K562 (cell line): ENCODE measurements at regions not wholly inside any gene's neighbourhood (a gene's known extent, or its start where the extent isn't known, plus 50 kb on each side); places are given as distances from the start of the nearest gene placed in this dataset.

Source experiments
- ATAC-seq: fragments of 200-7000 bp; cut with Tn5 transposase; 3 replicates; pipeline ENCODE4 v1.9.1; 2020; ENCODE audit warnings: moderate library complexity
- BruUV-seq: library from RNA; stranded (reverse); fragments of 400-500 nt; replicated peaks from 2 replicates; lab custom pipeline; 2021; lab: Mats Ljungman, UMichigan
- CTCF ChIA-PET: fragments of 300-600 bp; formaldehyde crosslinking; extraction: SDS; loops from one replicate; lab custom pipeline; 2021; ENCODE audit warnings: low intra/inter-chr PET ratio; lab: Yijun Ruan, JAX
- POLR2A ChIA-PET: fragments of 300-600, 350-650 bp; sonication (Branson Sonifier 250); formaldehyde crosslinking; extraction: SDS; loops from one replicate; lab custom pipeline; 2021; ENCODE audit warnings: antibody characterized with exemption, inconsistent platforms; lab: Yijun Ruan, JAX
- DNase-seq, 4 experiments: peaks; one replicate each; pipeline versions ENCODE4 v3.0.0 to v3.0.0-alpha.2; 2011 to 2018; ENCODE audit warnings: low spot score in 3 of 4, mixed read lengths in 3 of 4; ENCODE audit errors: extremely low read depth in 1 of 4
- FAIRE-seq: peaks from 2 replicates; lab custom pipeline; 2011; peaks lifted over from hg19 to GRCh38; lab: Jason Lieb, UNC
- H2AFZ ChIP-seq: 2 replicates; pipeline ENCODE4 v1.6.0; 2011; ENCODE audit warnings: low read depth, low read length, control low read depth, inconsistent platforms
- H3K27ac ChIP-seq: fragments of 200-600 bp; 3 replicates; pipeline ENCODE4 v1.8.0; 2011; ENCODE audit warnings: low read depth, mild to moderate bottlenecking, control low read depth, inconsistent platforms, low read length, moderate library complexity, mixed read lengths; ENCODE audit errors: extremely low read depth
- H3K27me3 ChIP-seq, 2 experiments: fragments of 300-600 bp in 1 of 2; 2 replicates in 1 of 2; 3 replicates in 1 of 2; pipeline versions ENCODE4 v1.6.0 to v1.8.0; 2011; ENCODE audit warnings: inconsistent platforms in 2 of 2, low read length in 2 of 2, mild to moderate bottlenecking in 1 of 2, mixed read lengths in 1 of 2, moderate library complexity in 1 of 2; ENCODE audit not compliant: control insufficient read depth in 2 of 2, insufficient read depth in 2 of 2
- H3K36me3 ChIP-seq: fragments of 300-600 bp; 3 replicates; pipeline ENCODE4 v1.8.0; 2011; ENCODE audit warnings: mild to moderate bottlenecking, low read length, inconsistent platforms; ENCODE audit not compliant: control insufficient read depth, insufficient read depth
- H3K4me1 ChIP-seq, 2 experiments: fragments of 200-600 bp in 1 of 2; replicated peaks in 1 of 2; 2 replicates in 1 of 2; 3 replicates in 1 of 2; pipeline versions ENCODE4 v1.5.1 to v1.8.0; 2011; ENCODE audit warnings: inconsistent platforms in 2 of 2, low read length in 2 of 2, mild to moderate bottlenecking in 1 of 2, mixed read lengths in 1 of 2, moderate library complexity in 1 of 2; ENCODE audit not compliant: control insufficient read depth in 2 of 2, insufficient read depth in 2 of 2
- H3K4me2 ChIP-seq: 2 replicates; pipeline ENCODE4 v1.6.1; 2011; ENCODE audit warnings: low read length, control low read depth, inconsistent platforms, mixed read lengths; ENCODE audit not compliant: insufficient read depth
- H3K4me3 ChIP-seq: fragments of 200-600 bp; sonication (generic), shearing (Covaris generic); 2 replicates; pipeline ENCODE4 v1.5.1; 2016; ENCODE audit warnings: control low read depth, inconsistent platforms
- H3K79me2 ChIP-seq: fragments of 200-600 bp; 3 replicates; pipeline ENCODE4 v1.8.0; 2011; ENCODE audit warnings: low read length, inconsistent platforms; ENCODE audit not compliant: control insufficient read depth, insufficient read depth
- H3K9ac ChIP-seq, 2 experiments: 2 replicates each; pipeline versions ENCODE4 v1.6.0 to v1.6.1; 2011; ENCODE audit warnings: low read depth in 2 of 2, low read length in 2 of 2, control low read depth in 1 of 2, inconsistent platforms in 1 of 2, mild to moderate bottlenecking in 1 of 2, mixed read lengths in 1 of 2; ENCODE audit not compliant: insufficient read depth in 1 of 2
- H3K9me1 ChIP-seq: one replicate; pipeline ENCODE4 v1.6.0; 2011; ENCODE audit warnings: inconsistent platforms, mild to moderate bottlenecking, low read length, moderate library complexity; ENCODE audit not compliant: control insufficient read depth, insufficient read depth
- H3K9me3 ChIP-seq: replicated peaks from 2 replicates; pipeline ENCODE4 v1.5.1; 2011; ENCODE audit warnings: low read depth, low read length, inconsistent platforms; ENCODE audit not compliant: control insufficient read depth, insufficient read depth
- H4K20me1 ChIP-seq: replicated peaks from 2 replicates; pipeline ENCODE4 v1.6.1; 2011; ENCODE audit warnings: low read length, inconsistent platforms, mixed read lengths; ENCODE audit not compliant: control insufficient read depth, insufficient read depth
- CREBBP ChIP-seq: IDR thresholded peaks from one replicate; pipeline ENCODE4 v1.6.1; 2012; ENCODE audit warnings: low read depth, mild to moderate bottlenecking, control low read depth, inconsistent platforms, low read length
- ELK3 ChIP-seq: fragments of 450-650 bp; formaldehyde crosslinking; IDR thresholded peaks from 2 replicates; pipeline ENCODE4 v1.4.0; 2020; ENCODE audit warnings: mild to moderate bottlenecking
- RBM17 ChIP-seq: fragments of 200-400 bp; formaldehyde crosslinking; IDR thresholded peaks from 2 replicates; pipeline ENCODE4 v1.6.1; 2017; ENCODE audit warnings: low read depth, mild to moderate bottlenecking, low read length, borderline replicate concordance
- TAL1 ChIP-seq: fragments of 450-650 bp; IDR thresholded peaks from 2 replicates; pipeline ENCODE4 v1.6.1; 2016; ENCODE audit warnings: mild to moderate bottlenecking
- TFE3 ChIP-seq: fragments of 450-650 bp; formaldehyde crosslinking; IDR thresholded peaks from 2 replicates; pipeline ENCODE4 v1.4.0; 2020; ENCODE audit warnings: mild to moderate bottlenecking, mixed read lengths
- WGBS: fragments of 100-300 bp; shearing (Covaris generic); methylation state at CpG from one replicate; pipeline ENCODE4 v1.1.6; 2016; ENCODE audit warnings: low coverage, mixed read lengths; ENCODE audit not compliant: insufficient coverage; ENCODE audit errors: missing lambda C conversion rate; 5-methylcytosine and 5-hydroxymethylcytosine counted together
- in situ Hi-C: fragments of 300-500 bp; cut with MboI; formaldehyde crosslinking; loops from 4 replicates; pipeline ENCODE4 v1.15.0; 2018; ENCODE audit warnings: inconsistent platforms, mixed read lengths
- intact Hi-C: fragments of 100-400 bp; cut with micrococcal nuclease; formaldehyde crosslinking; loops from 2 replicates; pipeline ENCODE4 v1.14.2; 2022

- intact Hi-C loops = no loop called here
Measured at GRCh38 chr1:221981461-221981860, 239.6 kb upstream of the DUSP10 start.

More at GRCh38 chr1:221981461-221981860, 239.6 kb upstream of the DUSP10 start:
- no peaks in the 10 kb centered on the region for H3K79me2 ChIP-seq
- H3K9me3 ChIP-seq = no peaks in the 10 kb centered on the region
- H4K20me1 ChIP-seq = no peaks in the 10 kb centered on the region
- TF ChIP-seq TAL1 (no peak), TFE3 (no peak), RBM17 (no peak), ELK3 (CRISPR knock-in tag) (no peak), CREBBP (no peak)
- ChIA-PET POLR2A (no interaction called here), CTCF (no interaction called here)
- no peak overlapping the region for H3K27ac ChIP-seq
- WGBS = 9% methylated on average over 1 of the region's 1 CpG
- no TSS peak for BruUV-seq
- no peak overlapping the region for H3K4me3 ChIP-seq
- no peak overlapping the region for H3K4me2 ChIP-seq
- H3K9ac ChIP-seq = no peak overlapping the region
- H3K4me1 ChIP-seq = no peaks in the 10 kb centered on the region
- H3K36me3 ChIP-seq = no peaks in the 10 kb centered on the region
- no peaks in the 10 kb centered on the region for H3K9me1 ChIP-seq
- no peaks in the 10 kb centered on the region for H3K27me3 ChIP-seq
- no peak for DNase-seq
- no peak overlapping the region for H2AFZ ChIP-seq
- in situ Hi-C loops = no loop called here
- no peak for FAIRE-seq
- no peak for ATAC-seq
